ENCODE measurements at regions not wholly inside any gene's neighbourhood (a gene's known extent, or its start where the extent isn't known, plus 50 kb on each side); places are given as distances from the start of the nearest gene placed in this dataset.

DNA sequence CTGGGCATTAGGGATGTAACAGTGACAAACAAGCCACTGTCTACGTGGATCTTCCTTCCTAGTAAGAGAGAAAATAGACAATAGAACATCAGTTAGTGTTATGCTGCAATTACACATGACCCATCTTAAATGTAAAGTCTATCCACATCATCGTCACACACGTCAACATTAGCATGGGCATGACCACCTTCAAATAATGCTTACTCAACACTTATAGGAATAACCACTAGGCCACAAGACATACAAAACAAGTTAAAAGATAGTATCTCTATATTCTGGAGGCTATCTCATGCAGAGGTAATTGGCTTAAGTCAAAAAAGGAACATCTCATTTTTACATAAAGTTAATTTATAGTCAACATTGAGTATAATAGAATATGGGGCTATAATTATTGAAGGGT is 156.5 kb downstream of the MOXD1 start:
- TF ChIP-seq POLR2AphosphoS5 (IDR thresholded peaks at IDR 0.05) (no peak), CTCF (IDR thresholded peaks at IDR 0.05) (no peak)

All from prostate gland (tissue), 2 donors.